SK-N-MC (cell line): ENCODE measurements at regions not wholly inside any gene's neighbourhood (a gene's known extent, or its start where the extent isn't known, plus 50 kb on each side); places are given as distances from the start of the nearest gene placed in this dataset.

Source experiments
- EZH2 ChIP-seq: fragments of 200-600 bp; sonication (generic); IDR thresholded peaks from one replicate; pipeline ENCODE4 v1.6.1; 2017; ENCODE audit warnings: antibody characterized with exemption
- FOXP2 ChIP-seq: optimal IDR thresholded peaks from 2 replicates; pipeline ENCODE3; 2011; ENCODE audit warnings: mild to moderate bottlenecking, moderate library complexity; ENCODE audit not compliant: insufficient read depth; ENCODE audit errors: extremely low read length, control extremely low read depth
- POLR2AphosphoS5 ChIP-seq: IDR thresholded peaks from 2 replicates; pipeline ENCODE4 v1.6.1; 2012; ENCODE audit warnings: mild to moderate bottlenecking, low read depth, low read length, borderline replicate concordance

DNA sequence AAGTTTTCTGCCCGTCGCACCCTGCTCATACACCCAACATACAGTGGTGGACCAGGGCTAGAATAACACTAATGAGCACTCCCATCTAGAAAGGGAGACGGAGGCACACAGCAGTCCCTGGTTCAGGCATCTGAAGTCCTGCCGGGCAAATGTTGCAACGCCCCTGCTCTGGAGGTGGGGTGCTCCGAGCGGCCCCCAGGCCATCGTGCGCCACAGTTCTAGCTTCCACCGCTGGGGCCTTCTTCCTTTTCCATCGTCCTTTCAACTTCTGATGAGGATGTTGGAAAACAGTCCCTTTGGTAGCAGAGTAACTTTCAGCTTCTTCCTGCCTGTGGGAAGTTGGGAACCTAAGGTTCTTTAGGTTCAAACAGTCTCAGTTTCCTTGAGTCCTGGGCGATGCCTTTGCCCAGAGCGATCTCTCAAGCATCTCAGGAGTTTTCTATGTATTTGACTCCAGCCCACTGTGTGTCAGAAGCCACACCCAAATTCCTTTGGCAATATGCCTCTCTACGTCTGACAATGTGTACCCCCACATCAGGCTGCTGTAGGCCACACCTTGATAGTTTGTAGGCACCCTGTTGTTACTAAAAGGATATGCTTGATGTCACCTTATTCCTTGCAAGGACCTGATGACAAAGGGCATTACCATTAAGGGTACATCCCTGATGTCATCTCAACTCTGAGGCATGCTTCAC lies 258.8 kb downstream of the GLI2 start:
- TF ChIP-seq EZH2 (no peak), POLR2AphosphoS5 (no peak), FOXP2 (no peak)
